ENCODE measurements at regions not wholly inside any gene's neighbourhood (a gene's known extent, or its start where the extent isn't known, plus 50 kb on each side); places are given as distances from the start of the nearest gene placed in this dataset.

GRCh38 chr2:8543060-8543382 lies 138.8 kb upstream of the ID2 start:
- no peak for TF ChIP-seq CTCF (conservative IDR thresholded peaks at IDR 0.05; ENCODE audit: low read depth, low read length)
- H4K20me1 ChIP-seq (ENCODE audit: insufficient read depth), result no peaks in the 10 kb centered on the region
- no peaks in the 10 kb centered on the region for H3K27me3 ChIP-seq (ENCODE audit: insufficient read depth, low read depth)
- H2AFZ ChIP-seq (ENCODE audit: low read depth), result peak overlapping the region; percentile 48
- no peak overlapping the region for H3K4me3 ChIP-seq (IDR thresholded peaks at IDR 0.05; ENCODE audit: insufficient read depth, low read depth, low read length)
- no peaks in the 10 kb centered on the region for H3K79me2 ChIP-seq (ENCODE audit: insufficient read depth, low read depth)
- H3K9ac ChIP-seq, result peak overlapping the region; percentile 73
- H3K4me2 ChIP-seq, result peak overlapping the region; percentile 93
- peak overlapping the region; percentile 93 for H3K27ac ChIP-seq
- peaks cover 51% of the 10 kb centered on the region for H3K4me1 ChIP-seq (ENCODE audit: low read depth, poor library complexity, severe bottlenecking)
- no peaks in the 10 kb centered on the region for H3K36me3 ChIP-seq (ENCODE audit: insufficient read depth)

GRCh38 chr2:8543383-8544170 lies 138.3 kb upstream of the ID2 start:
- Histone ChIP-seq H3K4me3 (IDR thresholded peaks at IDR 0.05; ENCODE audit: insufficient read depth, low read depth, low read length) (no peak overlapping the region), H4K20me1 (ENCODE audit: insufficient read depth) (no peaks in the 10 kb centered on the region), H3K36me3 (ENCODE audit: insufficient read depth) (no peaks in the 10 kb centered on the region), H3K27ac (peak overlapping the region; percentile 93), H3K79me2 (ENCODE audit: insufficient read depth, low read depth) (no peaks in the 10 kb centered on the region), H3K4me1 (ENCODE audit: low read depth, poor library complexity, severe bottlenecking) (peaks cover 51% of the 10 kb centered on the region), H3K9ac (peak overlapping the region; percentile 73), H2AFZ (ENCODE audit: low read depth) (peak overlapping the region; percentile 48), H3K4me2 (peak overlapping the region; percentile 93), H3K27me3 (ENCODE audit: insufficient read depth, low read depth) (no peaks in the 10 kb centered on the region)
- no peak for TF ChIP-seq CTCF (conservative IDR thresholded peaks at IDR 0.05; ENCODE audit: low read depth, low read length)

GRCh38 chr2:8544171-8544785 lies 137.6 kb upstream of the ID2 start:
- no peaks in the 10 kb centered on the region for H3K79me2 ChIP-seq (ENCODE audit: insufficient read depth, low read depth)
- peak overlapping the region; percentile 48; the same call in 1 of the 2 replicates for H2AFZ ChIP-seq (ENCODE audit: low read depth)
- no peaks in the 10 kb centered on the region for H3K36me3 ChIP-seq (ENCODE audit: insufficient read depth)
- no peaks in the 10 kb centered on the region for H3K27me3 ChIP-seq (ENCODE audit: insufficient read depth, low read depth)
- peak overlapping the region; percentile 93 for H3K27ac ChIP-seq
- peaks cover 51% of the 10 kb centered on the region for H3K4me1 ChIP-seq (ENCODE audit: low read depth, poor library complexity, severe bottlenecking)
- no peak overlapping the region for H3K4me3 ChIP-seq (IDR thresholded peaks at IDR 0.05; ENCODE audit: insufficient read depth, low read depth, low read length)
- H4K20me1 ChIP-seq (ENCODE audit: insufficient read depth), result no peaks in the 10 kb centered on the region
- peak overlapping the region; percentile 73; the same call in 1 of the 2 replicates for H3K9ac ChIP-seq
- H3K4me2 ChIP-seq, result peak overlapping the region; percentile 93
- TF ChIP-seq CTCF (conservative IDR thresholded peaks at IDR 0.05; ENCODE audit: low read depth, low read length), result no peak

- Histone ChIP-seq H3K4me3 (IDR thresholded peaks at IDR 0.05; ENCODE audit: insufficient read depth, low read depth, low read length) (no peak overlapping the region), H3K9ac (no peak overlapping the region; the same call in 1 of the 2 replicates), H3K27me3 (ENCODE audit: insufficient read depth, low read depth) (no peaks in the 10 kb centered on the region), H3K27ac (peak overlapping the region; percentile 93; the same call in 1 of the 2 replicates), H3K79me2 (ENCODE audit: insufficient read depth, low read depth) (no peaks in the 10 kb centered on the region), H3K36me3 (ENCODE audit: insufficient read depth) (no peaks in the 10 kb centered on the region), H3K4me2 (0 out of 2 replicates have a peak overlapping the region, but pooled peaks have one; percentile 25), H2AFZ (ENCODE audit: low read depth) (no peak overlapping the region), H3K4me1 (ENCODE audit: low read depth, poor library complexity, severe bottlenecking) (peaks cover 51% of the 10 kb centered on the region), H4K20me1 (ENCODE audit: insufficient read depth) (no peaks in the 10 kb centered on the region)
- no peak for TF ChIP-seq CTCF (conservative IDR thresholded peaks at IDR 0.05; ENCODE audit: low read depth, low read length)
Observed at GRCh38 chr2:8544786-8545694, 136.8 kb upstream of the ID2 start.

Measured in KMS-11 (cell line).